BJ (cell line): ENCODE measurements at regions not wholly inside any gene's neighbourhood (a gene's known extent, or its start where the extent isn't known, plus 50 kb on each side); places are given as distances from the start of the nearest gene placed in this dataset.

Source experiments
- CTCF ChIA-PET: fragments of 350-600 bp; formaldehyde crosslinking; extraction: SDS; loops from one replicate; lab custom pipeline; 2021; ENCODE audit warnings: antibody characterized with exemption, inconsistent platforms; lab: Yijun Ruan, JAX
- POLR2A ChIA-PET: fragments of 300-600 bp; sonication (Branson Sonifier 250); formaldehyde crosslinking; extraction: SDS; loops from one replicate; lab custom pipeline; 2021; ENCODE audit warnings: antibody characterized with exemption; lab: Charles Lee
- DNase-seq: peaks from one replicate; pipeline ENCODE4 v3.0.0-alpha.2; 2011; ENCODE audit warnings: low read depth
- H3K27me3 ChIP-seq: 2 replicates; pipeline ENCODE4 v1.6.0; 2011; ENCODE audit warnings: low read length; ENCODE audit not compliant: control insufficient read depth, insufficient read depth
- H3K36me3 ChIP-seq: 2 replicates; pipeline ENCODE4 v1.5.1; 2011; ENCODE audit warnings: low read length; ENCODE audit not compliant: control insufficient read depth, insufficient read depth
- H3K4me3 ChIP-seq: 2 replicates; pipeline ENCODE4 v1.5.1; 2011; ENCODE audit warnings: low read depth, mild to moderate bottlenecking, control low read depth, low read length
- TF ChIP-seq, protein P1 (sequence below): IDR thresholded peaks from 2 replicates; pipeline ENCODE4 v1.5.1; 2011; ENCODE audit warnings: low read depth, mild to moderate bottlenecking, control low read depth, inconsistent platforms, low read length, moderate library complexity; ENCODE audit not compliant: insufficient read depth

DNA sequence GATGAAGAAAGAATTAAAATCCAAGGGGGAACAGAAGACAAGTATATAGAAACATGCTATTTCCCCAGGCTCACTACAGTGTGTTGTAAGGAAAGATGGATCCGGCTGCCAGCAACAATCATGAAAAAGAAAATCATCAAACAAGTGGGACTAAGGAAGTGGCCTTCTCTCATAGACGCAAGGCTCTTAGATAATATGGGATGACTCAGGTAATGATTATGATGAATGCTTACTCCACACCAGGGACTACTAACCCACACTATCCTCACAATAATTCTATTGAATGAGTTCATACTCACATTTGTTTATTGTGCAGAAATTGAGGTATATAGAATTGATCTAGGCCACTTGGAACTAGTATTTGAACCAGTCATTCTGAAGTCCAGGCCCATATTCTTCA, 111.2 kb upstream of the BET1 start:
- POLR2A ChIA-PET: no interaction called here
- no peaks in the 10 kb centered on the region for H3K27me3 ChIP-seq
- no peak for DNase-seq
- CTCF ChIA-PET: no interaction called here
- H3K36me3 ChIP-seq: no peaks in the 10 kb centered on the region
- H3K4me3 ChIP-seq: no peak overlapping the region
- TF ChIP-seq, protein P1, sequence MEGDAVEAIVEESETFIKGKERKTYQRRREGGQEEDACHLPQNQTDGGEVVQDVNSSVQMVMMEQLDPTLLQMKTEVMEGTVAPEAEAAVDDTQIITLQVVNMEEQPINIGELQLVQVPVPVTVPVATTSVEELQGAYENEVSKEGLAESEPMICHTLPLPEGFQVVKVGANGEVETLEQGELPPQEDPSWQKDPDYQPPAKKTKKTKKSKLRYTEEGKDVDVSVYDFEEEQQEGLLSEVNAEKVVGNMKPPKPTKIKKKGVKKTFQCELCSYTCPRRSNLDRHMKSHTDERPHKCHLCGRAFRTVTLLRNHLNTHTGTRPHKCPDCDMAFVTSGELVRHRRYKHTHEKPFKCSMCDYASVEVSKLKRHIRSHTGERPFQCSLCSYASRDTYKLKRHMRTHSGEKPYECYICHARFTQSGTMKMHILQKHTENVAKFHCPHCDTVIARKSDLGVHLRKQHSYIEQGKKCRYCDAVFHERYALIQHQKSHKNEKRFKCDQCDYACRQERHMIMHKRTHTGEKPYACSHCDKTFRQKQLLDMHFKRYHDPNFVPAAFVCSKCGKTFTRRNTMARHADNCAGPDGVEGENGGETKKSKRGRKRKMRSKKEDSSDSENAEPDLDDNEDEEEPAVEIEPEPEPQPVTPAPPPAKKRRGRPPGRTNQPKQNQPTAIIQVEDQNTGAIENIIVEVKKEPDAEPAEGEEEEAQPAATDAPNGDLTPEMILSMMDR: no peak

DNA sequence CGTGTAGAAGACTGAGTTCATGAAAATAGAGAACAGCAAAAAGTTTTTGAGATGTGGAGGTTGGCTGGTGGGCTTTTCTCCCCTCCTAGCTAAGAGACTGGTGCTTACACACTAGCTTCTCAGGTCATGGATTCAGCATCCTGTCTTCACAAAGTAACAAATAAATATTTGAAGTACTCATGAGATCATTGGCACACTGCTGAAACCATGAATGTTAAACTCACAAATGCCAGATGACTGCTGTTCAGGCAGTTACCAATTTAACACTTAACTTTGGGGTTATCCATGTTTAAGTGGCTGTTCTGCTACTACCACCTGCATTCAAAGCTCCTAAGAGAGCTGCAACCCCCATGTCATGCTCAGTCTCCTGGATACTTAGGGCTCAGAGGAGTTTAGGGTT, 119.0 kb upstream of the BET1 start:
- ChIA-PET CTCF (interaction anchor here (1.3 kb wide), 1 partner anchor 35 kb away, joined by 3 read pairs; no protein-coding TSS in a partner anchor), POLR2A (no interaction called here)
- DNase-seq: no peak
- Histone ChIP-seq H3K4me3 (no peak overlapping the region), H3K36me3 (no peaks in the 10 kb centered on the region), H3K27me3 (no peaks in the 10 kb centered on the region)
- TF ChIP-seq, protein P1: no peak

DNA sequence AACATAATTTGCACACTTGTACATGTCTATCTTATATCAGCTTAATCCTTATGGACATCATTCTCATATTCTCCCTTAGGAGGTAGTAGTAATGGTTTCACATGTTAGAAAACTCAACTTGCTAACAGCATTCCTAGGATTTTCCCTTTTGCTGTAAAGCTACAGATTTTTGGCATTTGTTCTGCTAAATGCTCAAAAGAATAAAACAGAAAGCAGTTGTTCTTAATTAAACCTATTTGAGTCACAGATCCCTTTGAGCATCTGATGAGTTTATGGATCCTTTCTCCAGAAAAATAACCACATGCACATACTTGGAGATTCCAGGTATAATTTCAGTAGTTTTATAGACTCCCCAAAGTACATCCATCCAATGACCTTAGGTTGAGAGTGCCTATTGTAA, 122.9 kb upstream of the BET1 start:
- peak; percentile 59 for DNase-seq
- ChIA-PET POLR2A (interaction anchor here (0.6 kb wide), 1 partner anchor 206 kb away, joined by 3 read pairs; the partner anchor contains the start of gene GNG11), CTCF (interaction anchor here (0.5 to 1.3 kb wide), 2 partner anchors 60 to 63 kb away, joined by 3 to 4 read pairs; no protein-coding TSS in a partner anchor)
- TF ChIP-seq, protein P1: no peak
- no peaks in the 10 kb centered on the region for H3K27me3 ChIP-seq
- H3K36me3 ChIP-seq: no peaks in the 10 kb centered on the region
- no peak overlapping the region for H3K4me3 ChIP-seq

DNA sequence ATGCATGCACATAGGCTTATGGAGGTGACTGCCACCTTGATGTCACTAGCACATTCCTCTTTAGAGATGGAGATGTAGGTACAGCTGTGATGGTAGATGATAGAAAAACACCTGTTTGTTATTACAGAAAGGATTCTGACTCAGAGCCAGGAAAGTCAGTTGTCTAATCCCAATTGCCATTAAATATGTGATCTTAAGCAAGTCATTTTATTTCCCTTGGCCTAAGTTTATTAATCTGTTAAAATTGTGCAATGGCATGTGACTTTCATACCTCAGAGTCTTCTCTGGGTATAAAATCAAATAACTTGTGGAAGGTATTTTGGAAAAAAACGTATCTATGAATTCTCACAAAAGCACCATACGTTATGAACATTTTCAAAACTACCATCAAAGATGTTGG, 123.9 kb upstream of the BET1 start:
- Histone ChIP-seq H3K27me3 (no peaks in the 10 kb centered on the region), H3K36me3 (no peaks in the 10 kb centered on the region), H3K4me3 (no peak overlapping the region)
- TF ChIP-seq, protein P1: no peak
- ChIA-PET POLR2A (no interaction called here), CTCF (interaction anchor here (1.3 kb wide), 1 partner anchor 59 kb away, joined by 4 read pairs; no protein-coding TSS in a partner anchor)
- no peak for DNase-seq

DNA sequence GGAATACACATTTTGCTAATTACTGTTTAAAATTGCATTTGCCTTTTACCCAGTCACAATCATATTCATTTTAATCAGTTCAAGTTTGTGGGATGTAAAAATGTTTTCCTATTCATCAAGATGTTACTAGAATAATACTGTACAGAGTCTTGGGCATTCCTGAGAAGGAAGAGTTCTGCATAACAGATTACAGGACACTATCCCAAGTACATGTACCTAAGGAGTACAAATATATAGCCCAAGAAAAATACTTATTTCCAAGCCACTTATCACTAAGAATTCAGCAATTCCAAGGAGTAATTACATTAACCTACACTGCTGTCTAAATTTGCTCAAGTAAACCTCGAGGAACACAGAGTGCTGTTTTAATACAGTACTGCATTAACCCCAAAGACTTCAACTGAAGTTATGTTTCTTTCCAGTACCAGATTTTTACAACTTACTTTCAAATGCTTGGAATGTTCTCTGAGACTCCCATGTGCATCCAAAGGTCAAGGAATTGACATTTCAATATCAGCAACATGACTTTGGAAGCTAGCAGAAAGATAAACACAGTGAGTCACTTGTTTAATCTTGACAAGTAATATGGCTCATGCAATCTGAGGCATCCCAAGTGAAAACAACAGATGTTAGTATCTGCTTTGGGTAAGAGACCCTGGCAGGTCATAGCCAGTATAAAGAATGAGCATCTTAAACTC, 125.4 kb upstream of the BET1 start:
- peak; percentile 66 for DNase-seq
- Histone ChIP-seq H3K36me3 (no peaks in the 10 kb centered on the region), H3K4me3 (no peak overlapping the region), H3K27me3 (no peaks in the 10 kb centered on the region)
- ChIA-PET CTCF (interaction anchor here (1.3 kb wide), 1 partner anchor 208 kb away, joined by 4 read pairs; the partner anchor contains the start of gene GNG11), POLR2A (interaction anchor here (0.6 kb wide), 1 partner anchor 86 kb away, joined by 3 read pairs; no protein-coding TSS in a partner anchor)
- TF ChIP-seq, protein P1: no peak
